ENCODE measurements at regions not wholly inside any gene's neighbourhood (a gene's known extent, or its start where the extent isn't known, plus 50 kb on each side); places are given as distances from the start of the nearest gene placed in this dataset.

GRCh38 chr1:106344494-106344893 lies 712.0 kb upstream of the PRMT6 start:
- no peak overlapping the region for H3K4me2 ChIP-seq
- H3K27me3 ChIP-seq (ENCODE audit: insufficient read depth, low read depth), result no peaks in the 10 kb centered on the region
- DNase-seq, result no peak
- H3K36me3 ChIP-seq (ENCODE audit: low read depth), result no peaks in the 10 kb centered on the region
- CTCF ChIA-PET, result no interaction called here
- POLR2A ChIA-PET (ENCODE audit: unreplicated experiment), result no interaction called here
- intact Hi-C loops (cut with micrococcal nuclease; ENCODE audit: unreplicated experiment), result no loop called here
- no peaks in the 10 kb centered on the region for H3K4me1 ChIP-seq (replicated peaks; ENCODE audit: insufficient read depth)
- no peak overlapping the region for H2AFZ ChIP-seq
- no peaks in the 10 kb centered on the region for H4K20me1 ChIP-seq (ENCODE audit: insufficient read depth)
- BruUV-seq (replicated peaks), result no TSS peak
- no peaks in the 10 kb centered on the region for H3K79me2 ChIP-seq (ENCODE audit: low read depth)
- no peak for TF ChIP-seq CTCF (conservative IDR thresholded peaks at IDR 0.05)
- no peak for TF ChIP-seq EZH2 (IDR thresholded peaks at IDR 0.05; ENCODE audit: low read depth)
- H3F3A ChIP-seq (ENCODE audit: insufficient read depth, low read depth), result no peaks in the 10 kb centered on the region
- no peaks in the 10 kb centered on the region for H3K9me2 ChIP-seq (ENCODE audit: insufficient read depth)
- H3K4me3 ChIP-seq, result no peak overlapping the region
- no peak overlapping the region for H3K27ac ChIP-seq
- H3K9me3 ChIP-seq (ENCODE audit: insufficient read depth, low read depth), result no peaks in the 10 kb centered on the region; the same call in 1 of the 2 replicates

GRCh38 chr1:106360252-106360651 lies 696.2 kb upstream of the PRMT6 start:
- Histone ChIP-seq H3K27me3 (ENCODE audit: insufficient read depth, low read depth) (no peaks in the 10 kb centered on the region), H3K4me3 (no peak overlapping the region), H3K9me2 (ENCODE audit: insufficient read depth) (no peaks in the 10 kb centered on the region), H3K36me3 (ENCODE audit: low read depth) (no peaks in the 10 kb centered on the region), H3K79me2 (ENCODE audit: low read depth) (no peaks in the 10 kb centered on the region), H3F3A (ENCODE audit: insufficient read depth, low read depth) (no peaks in the 10 kb centered on the region), H3K4me2 (no peak overlapping the region), H3K9me3 (ENCODE audit: insufficient read depth, low read depth) (no peaks in the 10 kb centered on the region; the same call in 1 of the 2 replicates), H3K27ac (no peak overlapping the region), H3K4me1 (replicated peaks; ENCODE audit: insufficient read depth) (no peaks in the 10 kb centered on the region), H4K20me1 (ENCODE audit: insufficient read depth) (no peaks in the 10 kb centered on the region), H2AFZ (no peak overlapping the region)
- BruUV-seq (replicated peaks), result no TSS peak
- intact Hi-C loops (cut with micrococcal nuclease; ENCODE audit: unreplicated experiment), result no loop called here
- TF ChIP-seq EZH2 (IDR thresholded peaks at IDR 0.05; ENCODE audit: low read depth) (no peak), CTCF (conservative IDR thresholded peaks at IDR 0.05) (peak; percentile 63)
- POLR2A ChIA-PET (ENCODE audit: unreplicated experiment), result no interaction called here
- CTCF ChIA-PET, result no interaction called here
- no peak for DNase-seq

- no peak for TF ChIP-seq CTCF (conservative IDR thresholded peaks at IDR 0.05)
- TF ChIP-seq EZH2 (IDR thresholded peaks at IDR 0.05; ENCODE audit: low read depth), result no peak
- Histone ChIP-seq H4K20me1 (ENCODE audit: insufficient read depth) (no peaks in the 10 kb centered on the region), H3K27me3 (ENCODE audit: insufficient read depth, low read depth) (no peaks in the 10 kb centered on the region), H3K27ac (no peak overlapping the region), H3K9me2 (ENCODE audit: insufficient read depth) (no peaks in the 10 kb centered on the region), H3F3A (ENCODE audit: insufficient read depth, low read depth) (no peaks in the 10 kb centered on the region), H3K4me3 (no peak overlapping the region), H3K36me3 (ENCODE audit: low read depth) (no peaks in the 10 kb centered on the region), H3K4me2 (no peak overlapping the region), H3K79me2 (ENCODE audit: low read depth) (no peaks in the 10 kb centered on the region), H3K9me3 (ENCODE audit: insufficient read depth, low read depth) (no peaks in the 10 kb centered on the region), H2AFZ (no peak overlapping the region), H3K4me1 (replicated peaks; ENCODE audit: insufficient read depth) (no peaks in the 10 kb centered on the region)
- intact Hi-C loops (cut with micrococcal nuclease; ENCODE audit: unreplicated experiment), result no loop called here
- BruUV-seq (replicated peaks), result no TSS peak
- ChIA-PET POLR2A (ENCODE audit: unreplicated experiment) (no interaction called here), CTCF (no interaction called here)
- no peak for DNase-seq
Measured at GRCh38 chr1:106366627-106367319, 689.7 kb upstream of the PRMT6 start.

Measured in PC-9 (cell line).